ENCODE measurements at regions not wholly inside any gene's neighbourhood (a gene's known extent, or its start where the extent isn't known, plus 50 kb on each side); places are given as distances from the start of the nearest gene placed in this dataset.

DNA sequence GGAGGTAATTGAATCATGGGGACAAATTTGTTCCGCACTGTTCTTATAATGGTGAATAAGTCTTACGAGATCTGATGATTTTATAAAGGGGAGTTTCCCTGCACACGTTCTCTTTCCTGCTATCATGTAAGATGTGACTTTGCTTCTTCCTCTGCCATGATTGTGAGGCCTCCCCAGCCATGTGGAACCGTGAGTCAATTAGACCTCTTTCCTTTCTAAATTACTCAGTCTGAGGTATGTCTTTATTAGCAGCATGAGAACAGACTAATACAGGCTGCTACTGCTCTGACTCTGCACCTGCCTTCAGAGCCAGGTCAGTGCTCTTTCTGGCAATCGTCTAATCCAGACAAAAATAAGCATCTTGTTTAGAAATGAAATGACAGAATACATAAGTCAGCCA, 479.2 kb upstream of the TUSC1 start:
- Mint-ChIP-seq H3K9me3 (ENCODE audit: unreplicated experiment) (peaks cover 4% of the 10 kb centered on the region), H3K36me3 (ENCODE audit: unreplicated experiment) (peaks cover 6% of the 10 kb centered on the region), H3K4me1 (ENCODE audit: unreplicated experiment) (peaks cover 38% of the 10 kb centered on the region), H3K27me3 (ENCODE audit: unreplicated experiment) (no peaks in the 10 kb centered on the region), H3K4me3 (ENCODE audit: unreplicated experiment) (no peak overlapping the region), H3K27ac (ENCODE audit: unreplicated experiment) (no peak overlapping the region)
- DNase-seq (ENCODE audit: extremely low spot score, unreplicated experiment): no peak
- TF ChIP-seq, protein P1, sequence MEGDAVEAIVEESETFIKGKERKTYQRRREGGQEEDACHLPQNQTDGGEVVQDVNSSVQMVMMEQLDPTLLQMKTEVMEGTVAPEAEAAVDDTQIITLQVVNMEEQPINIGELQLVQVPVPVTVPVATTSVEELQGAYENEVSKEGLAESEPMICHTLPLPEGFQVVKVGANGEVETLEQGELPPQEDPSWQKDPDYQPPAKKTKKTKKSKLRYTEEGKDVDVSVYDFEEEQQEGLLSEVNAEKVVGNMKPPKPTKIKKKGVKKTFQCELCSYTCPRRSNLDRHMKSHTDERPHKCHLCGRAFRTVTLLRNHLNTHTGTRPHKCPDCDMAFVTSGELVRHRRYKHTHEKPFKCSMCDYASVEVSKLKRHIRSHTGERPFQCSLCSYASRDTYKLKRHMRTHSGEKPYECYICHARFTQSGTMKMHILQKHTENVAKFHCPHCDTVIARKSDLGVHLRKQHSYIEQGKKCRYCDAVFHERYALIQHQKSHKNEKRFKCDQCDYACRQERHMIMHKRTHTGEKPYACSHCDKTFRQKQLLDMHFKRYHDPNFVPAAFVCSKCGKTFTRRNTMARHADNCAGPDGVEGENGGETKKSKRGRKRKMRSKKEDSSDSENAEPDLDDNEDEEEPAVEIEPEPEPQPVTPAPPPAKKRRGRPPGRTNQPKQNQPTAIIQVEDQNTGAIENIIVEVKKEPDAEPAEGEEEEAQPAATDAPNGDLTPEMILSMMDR (IDR thresholded peaks at IDR 0.05): no peak

DNA sequence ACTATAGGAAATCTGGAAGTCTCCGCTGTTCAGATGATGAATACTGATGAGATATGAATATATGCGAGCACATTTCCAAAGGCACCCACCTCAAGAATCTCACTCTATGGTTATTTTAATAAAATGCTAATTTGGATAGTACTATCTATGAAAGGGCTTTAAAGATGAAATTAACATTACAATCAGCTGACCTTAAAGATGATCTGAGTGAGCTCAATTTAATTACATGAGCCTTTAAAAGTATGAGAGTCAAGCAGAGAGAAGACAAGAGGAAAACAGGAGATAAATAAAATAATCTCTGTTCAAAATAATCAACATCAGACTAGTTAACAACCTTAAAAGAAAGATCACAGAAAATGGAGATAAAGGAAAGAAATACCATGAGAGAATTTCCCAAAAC, 474.1 kb upstream of the TUSC1 start:
- peaks cover 24% of the 10 kb centered on the region for H3K4me1 Mint-ChIP-seq (ENCODE audit: unreplicated experiment)
- H3K27me3 Mint-ChIP-seq (ENCODE audit: unreplicated experiment): no peaks in the 10 kb centered on the region
- H3K36me3 Mint-ChIP-seq (ENCODE audit: unreplicated experiment): peaks cover 2% of the 10 kb centered on the region

DNA sequence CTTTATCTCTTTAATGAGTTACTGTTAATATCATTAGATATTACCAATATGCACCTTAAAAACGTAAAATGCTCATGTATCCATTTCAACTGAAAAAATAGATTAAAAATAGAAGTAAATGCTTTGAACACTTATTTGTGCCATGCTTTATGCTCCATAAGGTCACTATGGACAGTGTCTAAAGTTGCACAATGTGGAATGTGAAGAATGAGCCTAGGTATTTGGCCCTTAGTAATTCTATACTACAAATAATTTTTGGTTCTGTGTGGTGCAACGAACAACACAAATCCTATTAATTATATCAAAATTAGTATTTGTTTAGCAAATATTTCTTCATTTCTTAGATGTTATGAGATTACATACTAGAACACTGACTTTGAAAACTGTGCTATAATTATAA, 469.9 kb upstream of the TUSC1 start:
- Mint-ChIP-seq H3K36me3 (ENCODE audit: unreplicated experiment) (peaks cover 4% of the 10 kb centered on the region), H3K27ac (ENCODE audit: unreplicated experiment) (no peak overlapping the region), H3K4me1 (ENCODE audit: unreplicated experiment) (peaks cover 27% of the 10 kb centered on the region), H3K27me3 (ENCODE audit: unreplicated experiment) (no peaks in the 10 kb centered on the region), H3K9me3 (ENCODE audit: unreplicated experiment) (peaks cover 11% of the 10 kb centered on the region), H3K4me3 (ENCODE audit: unreplicated experiment) (no peak overlapping the region)
- TF ChIP-seq, protein P1 (IDR thresholded peaks at IDR 0.05): no peak
- DNase-seq (ENCODE audit: extremely low spot score, unreplicated experiment): no peak

More for the DNA sequence above, 474.1 kb upstream of the TUSC1 start:
- H3K27ac Mint-ChIP-seq (ENCODE audit: unreplicated experiment): no peak overlapping the region
- H3K4me3 Mint-ChIP-seq (ENCODE audit: unreplicated experiment): no peak overlapping the region
- peaks cover 11% of the 10 kb centered on the region for H3K9me3 Mint-ChIP-seq (ENCODE audit: unreplicated experiment)
- no peak for DNase-seq (ENCODE audit: extremely low spot score, unreplicated experiment)
- TF ChIP-seq, protein P1 (IDR thresholded peaks at IDR 0.05): no peak

DNA sequence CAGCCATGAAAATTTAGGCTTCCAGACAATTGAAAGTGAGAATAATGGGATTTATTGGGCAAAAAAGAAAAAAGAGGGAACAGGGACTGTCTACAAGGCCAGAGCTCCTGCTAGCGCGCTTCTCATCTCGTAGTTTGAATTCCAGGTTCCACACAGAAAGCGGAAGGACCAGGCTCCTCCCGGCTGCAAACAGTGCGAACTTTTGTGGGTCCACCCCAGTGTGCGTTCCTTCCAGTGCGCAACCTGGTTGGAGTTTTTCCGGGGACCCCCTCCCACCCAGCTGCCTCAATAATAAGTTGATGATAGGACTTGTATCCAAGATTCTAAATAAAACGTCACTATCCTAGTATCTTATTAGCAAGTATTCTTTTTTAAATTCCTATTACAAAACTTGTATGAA, 467.7 kb upstream of the TUSC1 start:
- H3K4me1 Mint-ChIP-seq (ENCODE audit: unreplicated experiment): peaks cover 24% of the 10 kb centered on the region
- H3K27ac Mint-ChIP-seq (ENCODE audit: unreplicated experiment): no peak overlapping the region
- peaks cover 2% of the 10 kb centered on the region for H3K36me3 Mint-ChIP-seq (ENCODE audit: unreplicated experiment)
- H3K27me3 Mint-ChIP-seq (ENCODE audit: unreplicated experiment): no peaks in the 10 kb centered on the region
- no peak overlapping the region for H3K4me3 Mint-ChIP-seq (ENCODE audit: unreplicated experiment)
- no peak for DNase-seq (ENCODE audit: extremely low spot score, unreplicated experiment)
- H3K9me3 Mint-ChIP-seq (ENCODE audit: unreplicated experiment): peaks cover 6% of the 10 kb centered on the region
- TF ChIP-seq, protein P1 (IDR thresholded peaks at IDR 0.05): no peak

DNA sequence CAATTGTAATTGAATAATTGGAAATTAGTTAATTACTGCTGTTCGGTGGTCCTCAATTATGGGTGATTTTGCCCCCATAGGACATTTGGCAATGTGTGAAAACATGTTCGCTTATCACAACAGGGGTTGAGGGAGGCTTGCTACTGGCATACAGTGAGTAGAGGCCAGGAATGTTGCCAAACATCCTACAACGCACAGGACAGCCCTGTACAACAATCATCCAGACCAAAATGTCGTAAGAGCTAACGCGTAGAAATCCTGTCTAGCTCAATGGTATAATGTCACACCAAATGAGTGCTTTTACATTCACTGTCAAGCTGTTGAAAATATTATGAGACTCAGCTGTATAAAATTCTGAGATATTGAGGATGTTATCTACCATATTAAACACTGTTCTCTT, 464.4 kb upstream of the TUSC1 start:
- no peaks in the 10 kb centered on the region for H3K27me3 Mint-ChIP-seq (ENCODE audit: unreplicated experiment)
- no peak overlapping the region for H3K4me3 Mint-ChIP-seq (ENCODE audit: unreplicated experiment)
- peaks cover 10% of the 10 kb centered on the region for H3K4me1 Mint-ChIP-seq (ENCODE audit: unreplicated experiment)
- H3K9me3 Mint-ChIP-seq (ENCODE audit: unreplicated experiment): no peaks in the 10 kb centered on the region
- H3K36me3 Mint-ChIP-seq (ENCODE audit: unreplicated experiment): peaks cover 2% of the 10 kb centered on the region
- TF ChIP-seq, protein P1 (IDR thresholded peaks at IDR 0.05): no peak
- no peak overlapping the region for H3K27ac Mint-ChIP-seq (ENCODE audit: unreplicated experiment)
- DNase-seq (ENCODE audit: extremely low spot score, unreplicated experiment): no peak

All from osteocyte (in vitro differentiated cells).